SU-DHL-6 (cell line): ENCODE measurements at regions not wholly inside any gene's neighbourhood (a gene's known extent, or its start where the extent isn't known, plus 50 kb on each side); places are given as distances from the start of the nearest gene placed in this dataset.
"Not testable (repeated sequence)": the region's sequence is repeated elsewhere in the genome, so short reads cannot be mapped to it uniquely, and the experiment has no call there.

Source experiments
- CTCF ChIP-seq: fragments of 200-600 bp; sonication (generic); IDR thresholded peaks from one replicate; pipeline ENCODE4 v1.5.1; 2017; ENCODE audit warnings: antibody characterized with exemption, mild to moderate bottlenecking, low read length, moderate library complexity; ENCODE audit not compliant: insufficient read depth, poor library complexity, severe bottlenecking
- EZH2phosphoT487 ChIP-seq: fragments of 200-600 bp; sonication (generic), shearing (Covaris generic); conservative IDR thresholded peaks from 2 replicates; pipeline ENCODE4 v1.6.1; 2018; ENCODE audit warnings: mild to moderate bottlenecking, antibody characterized with exemption, low read length, moderate library complexity, mixed read lengths

GRCh38 chr12:72931838-72932237 is 659.7 kb downstream of the TRHDE start:
- not testable (repeated sequence) for TF ChIP-seq CTCF, EZH2phosphoT487
